GM12878 (cell line): ENCODE measurements at regions not wholly inside any gene's neighbourhood (a gene's known extent, or its start where the extent isn't known, plus 50 kb on each side); places are given as distances from the start of the nearest gene placed in this dataset.

Experiments used
- ATAC-seq: fragments of 200-7000 bp; cut with Tn5 transposase; 3 replicates; pipeline ENCODE4 v1.9.1; 2020; ENCODE audit warnings: mild to moderate bottlenecking, moderate library complexity
- BruUV-seq: library from RNA; stranded (reverse); fragments of 400-500 nt; replicated peaks from 2 replicates; lab custom pipeline; 2021; lab: Mats Ljungman, UMichigan
- CTCF ChIA-PET: fragments of 300-600 bp; sonication (Branson Sonifier 250); formaldehyde crosslinking; extraction: SDS; loops from one replicate; lab custom pipeline; 2021; ENCODE audit warnings: inconsistent platforms; lab: Yijun Ruan, JAX
- POLR2A ChIA-PET: fragments of 350-600 bp; formaldehyde crosslinking; extraction: SDS; loops from one replicate; lab custom pipeline; 2021; ENCODE audit warnings: inconsistent platforms; lab: Charles Lee
- RAD21 ChIA-PET: fragments of 300-600 bp; sonication (Branson Sonifier 250); formaldehyde crosslinking; loops from one replicate; lab custom pipeline; 2023; ENCODE audit warnings: antibody characterized with exemption; ENCODE audit not compliant: unreplicated experiment; lab: Charles Lee
- SMC1A ChIA-PET: fragments of 300-600 bp; sonication (Branson Sonifier 250); formaldehyde crosslinking; loops from one replicate; lab custom pipeline; 2023; ENCODE audit not compliant: unreplicated experiment, uncharacterized antibody; lab: Charles Lee
- DNase-seq: peaks from one replicate; pipeline ENCODE4 v3.0.0-alpha.2; 2011; ENCODE audit warnings: low read depth, low spot score
- FAIRE-seq: peaks from 3 replicates; lab custom pipeline; 2011; peaks lifted over from hg19 to GRCh38; lab: Jason Lieb, UNC
- H2AFZ ChIP-seq: 2 replicates; pipeline ENCODE4 v1.6.0; 2011; ENCODE audit warnings: low read depth, low read length, control low read depth; ENCODE audit not compliant: control insufficient read depth
- H3K27ac ChIP-seq: 2 replicates; pipeline ENCODE4 v1.5.1; 2011; ENCODE audit warnings: control low read depth; ENCODE audit not compliant: control insufficient read depth, insufficient read depth
- H3K27me3 ChIP-seq, 2 experiments: replicated peaks in 1 of 2; 2 replicates each; pipeline versions ENCODE4 v1.6.0 to v1.6.1; 2011; ENCODE audit warnings: low read length in 1 of 2; ENCODE audit not compliant: control insufficient read depth in 2 of 2, insufficient read depth in 2 of 2
- H3K36me3 ChIP-seq, 2 experiments: 2 replicates each; pipeline ENCODE4 v1.5.1; 2011; ENCODE audit warnings: low read length in 1 of 2; ENCODE audit not compliant: control insufficient read depth in 2 of 2, insufficient read depth in 2 of 2
- H3K4me1 ChIP-seq: 2 replicates; pipeline ENCODE4 v1.6.1; 2011; ENCODE audit warnings: mild to moderate bottlenecking, low read length, moderate library complexity, mixed read lengths; ENCODE audit not compliant: control insufficient read depth, insufficient read depth
- H3K4me2 ChIP-seq: 2 replicates; pipeline ENCODE4 v1.6.0; 2011; ENCODE audit warnings: control low read depth; ENCODE audit not compliant: control insufficient read depth, insufficient read depth
- H3K4me3 ChIP-seq: fragments of 200-600 bp; sonication (generic); 2 replicates; pipeline ENCODE4 v1.5.1; 2016
- H3K79me2 ChIP-seq: 2 replicates; pipeline ENCODE4 v1.6.0; 2011; ENCODE audit warnings: low read length; ENCODE audit not compliant: control insufficient read depth, insufficient read depth
- H3K9ac ChIP-seq: 2 replicates; pipeline ENCODE4 v1.8.0; 2011; ENCODE audit warnings: low read length, control low read depth, mixed read lengths; ENCODE audit not compliant: control insufficient read depth, insufficient read depth
- H3K9me3 ChIP-seq: replicated peaks from 3 replicates; pipeline ENCODE4 v1.5.1; 2011; ENCODE audit warnings: mild to moderate bottlenecking, low read length; ENCODE audit not compliant: control insufficient read depth, insufficient read depth
- H4K20me1 ChIP-seq: 2 replicates; pipeline ENCODE4 v1.6.0; 2011; ENCODE audit not compliant: control insufficient read depth, insufficient read depth
- ASH2L ChIP-seq: fragments of 300-600, 200-600 bp; sonication (generic); IDR thresholded peaks from 2 replicates; pipeline ENCODE4 v1.6.1; 2017; ENCODE audit warnings: low read depth, mild to moderate bottlenecking, borderline replicate concordance
- CREB1 ChIP-seq: IDR thresholded peaks from 2 replicates; pipeline ENCODE4 v1.6.1; 2012; ENCODE audit warnings: low read depth, mild to moderate bottlenecking, inconsistent platforms
- JUNB ChIP-seq: IDR thresholded peaks from 2 replicates; pipeline ENCODE4 v1.6.1; 2016; ENCODE audit warnings: antibody characterized with exemption, mild to moderate bottlenecking
- KAT2A ChIP-seq: conservative IDR thresholded peaks from 2 replicates; pipeline ENCODE4 v1.6.1; 2011; ENCODE audit warnings: low read depth, low read length; ENCODE audit not compliant: control insufficient read depth
- MXI1 ChIP-seq: fragments of 150-350 bp; IDR thresholded peaks from 2 replicates; pipeline ENCODE4 v1.6.1; 2011; ENCODE audit warnings: low read depth, mild to moderate bottlenecking, inconsistent platforms, low read length, improper control_type of control experiment
- MYB ChIP-seq: fragments of 150-350 bp; IDR thresholded peaks from 2 replicates; pipeline ENCODE4 v1.6.1; 2014; ENCODE audit warnings: mild to moderate bottlenecking, low read depth, low read length, borderline replicate concordance
- RCOR1 ChIP-seq: conservative IDR thresholded peaks from 2 replicates; pipeline ENCODE4 v1.6.1; 2012; ENCODE audit warnings: low read depth, low read length, improper control_type of control experiment
- RELA ChIP-seq: fragments of 450-650 bp; IDR thresholded peaks from 2 replicates; pipeline ENCODE4 v1.8.0; 2014; ENCODE audit warnings: borderline replicate concordance; ENCODE audit not compliant: partially characterized antibody
- RUNX3 ChIP-seq: IDR thresholded peaks from 2 replicates; pipeline ENCODE4 v1.6.1; 2012; ENCODE audit warnings: low read length, inconsistent platforms
- SIN3A ChIP-seq: IDR thresholded peaks from 2 replicates; pipeline ENCODE4 v1.6.1; 2012; ENCODE audit warnings: low read depth, low read length, improper control_type of control experiment
- SP1 ChIP-seq: IDR thresholded peaks from one replicate; pipeline ENCODE4 v1.6.1; 2011; ENCODE audit warnings: low read depth, low read length
- WGBS: methylation state at CpG from one replicate; pipeline ENCODE4 v1.1.6; 2016; ENCODE audit warnings: low lambda C conversion rate; ENCODE audit not compliant: insufficient replicate concordance, insufficient coverage; ENCODE audit errors: missing lambda C conversion rate; 5-methylcytosine and 5-hydroxymethylcytosine counted together
- in situ Hi-C: fragments of 300-500 bp; cut with MboI; formaldehyde crosslinking; loops from 9 replicates; pipeline ENCODE4 v1.14.3; 2018; ENCODE audit warnings: mixed read lengths
- intact Hi-C: fragments of 100-400 bp; cut with micrococcal nuclease; formaldehyde crosslinking; loops from one replicate; pipeline ENCODE4 v1.14.2; 2022; ENCODE audit not compliant: unreplicated experiment
- TF ChIP-seq, protein P1 (sequence below): fragments of 450-650 bp; IDR thresholded peaks from 2 replicates; pipeline ENCODE4 v1.6.1; 2017; ENCODE audit warnings: borderline replicate concordance
- TF ChIP-seq, protein P2 (sequence below): IDR thresholded peaks from 2 replicates; pipeline ENCODE4 v1.6.1; 2012; ENCODE audit warnings: mild to moderate bottlenecking, low read depth, low read length
- TF ChIP-seq, protein P3 (sequence below): fragments of 450-650 bp; IDR thresholded peaks from 2 replicates; pipeline ENCODE4 v1.6.1; 2018; ENCODE audit warnings: mild to moderate bottlenecking, low read depth, moderate library complexity; ENCODE audit not compliant: partially characterized antibody

DNA sequence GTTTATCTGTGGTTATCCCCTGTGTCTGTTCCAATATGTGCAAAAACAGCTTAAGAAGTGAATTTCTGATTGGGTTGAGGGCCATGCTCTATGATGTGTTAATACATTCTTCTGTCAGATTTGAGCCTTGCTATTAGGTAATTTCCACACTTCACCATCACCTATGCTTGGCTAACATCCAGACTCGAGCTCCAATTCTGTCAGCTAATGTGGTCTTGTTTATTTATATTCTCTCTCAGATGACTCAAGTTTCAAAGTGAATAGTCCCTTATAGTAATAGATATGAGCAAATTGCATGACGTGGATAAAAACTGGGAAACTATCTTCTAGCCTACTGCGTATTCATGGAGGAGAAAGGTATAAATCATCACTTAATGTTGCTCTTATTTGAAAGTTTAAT is 451.3 kb downstream of the SNAPC1 start:
- ATAC-seq (no peak), FAIRE-seq (peak; percentile 18), DNase-seq (no peak)
- in situ Hi-C loops: no loop called here
- Histone ChIP-seq H3K9ac (no peak overlapping the region), H3K79me2 (no peaks in the 10 kb centered on the region), H3K36me3 (no peaks in the 10 kb centered on the region), H3K27me3 (no peaks in the 10 kb centered on the region), H4K20me1 (no peaks in the 10 kb centered on the region), H3K9me3 (no peaks in the 10 kb centered on the region), H3K4me3 (no peak overlapping the region), H3K4me2 (no peak overlapping the region), H3K27ac (no peak overlapping the region), H2AFZ (no peak overlapping the region), H3K4me1 (no peaks in the 10 kb centered on the region)
- POLR2A ChIA-PET: no interaction called here
- intact Hi-C loops: no loop called here
- CTCF ChIA-PET: no interaction called here
- BruUV-seq: no TSS peak
- SMC1A ChIA-PET: no interaction called here
- 3% methylated on average over 3 of the region's 3 CpGs for WGBS
- TF ChIP-seq MXI1 (no peak), RCOR1 (no peak), KAT2A (no peak), CREB1 (0 out of 2 replicates have a peak, but pooled peaks have one; percentile 30), SP1 (no peak), ASH2L (no peak), RUNX3 (peak; percentile 19; the same call in 1 of the 2 replicates), RELA (no peak), JUNB (peak; percentile 63), SIN3A (no peak), MYB (no peak)
- TF ChIP-seq, protein P1, sequence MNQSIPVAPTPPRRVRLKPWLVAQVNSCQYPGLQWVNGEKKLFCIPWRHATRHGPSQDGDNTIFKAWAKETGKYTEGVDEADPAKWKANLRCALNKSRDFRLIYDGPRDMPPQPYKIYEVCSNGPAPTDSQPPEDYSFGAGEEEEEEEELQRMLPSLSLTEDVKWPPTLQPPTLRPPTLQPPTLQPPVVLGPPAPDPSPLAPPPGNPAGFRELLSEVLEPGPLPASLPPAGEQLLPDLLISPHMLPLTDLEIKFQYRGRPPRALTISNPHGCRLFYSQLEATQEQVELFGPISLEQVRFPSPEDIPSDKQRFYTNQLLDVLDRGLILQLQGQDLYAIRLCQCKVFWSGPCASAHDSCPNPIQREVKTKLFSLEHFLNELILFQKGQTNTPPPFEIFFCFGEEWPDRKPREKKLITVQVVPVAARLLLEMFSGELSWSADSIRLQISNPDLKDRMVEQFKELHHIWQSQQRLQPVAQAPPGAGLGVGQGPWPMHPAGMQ: no peak
- TF ChIP-seq, protein P2, sequence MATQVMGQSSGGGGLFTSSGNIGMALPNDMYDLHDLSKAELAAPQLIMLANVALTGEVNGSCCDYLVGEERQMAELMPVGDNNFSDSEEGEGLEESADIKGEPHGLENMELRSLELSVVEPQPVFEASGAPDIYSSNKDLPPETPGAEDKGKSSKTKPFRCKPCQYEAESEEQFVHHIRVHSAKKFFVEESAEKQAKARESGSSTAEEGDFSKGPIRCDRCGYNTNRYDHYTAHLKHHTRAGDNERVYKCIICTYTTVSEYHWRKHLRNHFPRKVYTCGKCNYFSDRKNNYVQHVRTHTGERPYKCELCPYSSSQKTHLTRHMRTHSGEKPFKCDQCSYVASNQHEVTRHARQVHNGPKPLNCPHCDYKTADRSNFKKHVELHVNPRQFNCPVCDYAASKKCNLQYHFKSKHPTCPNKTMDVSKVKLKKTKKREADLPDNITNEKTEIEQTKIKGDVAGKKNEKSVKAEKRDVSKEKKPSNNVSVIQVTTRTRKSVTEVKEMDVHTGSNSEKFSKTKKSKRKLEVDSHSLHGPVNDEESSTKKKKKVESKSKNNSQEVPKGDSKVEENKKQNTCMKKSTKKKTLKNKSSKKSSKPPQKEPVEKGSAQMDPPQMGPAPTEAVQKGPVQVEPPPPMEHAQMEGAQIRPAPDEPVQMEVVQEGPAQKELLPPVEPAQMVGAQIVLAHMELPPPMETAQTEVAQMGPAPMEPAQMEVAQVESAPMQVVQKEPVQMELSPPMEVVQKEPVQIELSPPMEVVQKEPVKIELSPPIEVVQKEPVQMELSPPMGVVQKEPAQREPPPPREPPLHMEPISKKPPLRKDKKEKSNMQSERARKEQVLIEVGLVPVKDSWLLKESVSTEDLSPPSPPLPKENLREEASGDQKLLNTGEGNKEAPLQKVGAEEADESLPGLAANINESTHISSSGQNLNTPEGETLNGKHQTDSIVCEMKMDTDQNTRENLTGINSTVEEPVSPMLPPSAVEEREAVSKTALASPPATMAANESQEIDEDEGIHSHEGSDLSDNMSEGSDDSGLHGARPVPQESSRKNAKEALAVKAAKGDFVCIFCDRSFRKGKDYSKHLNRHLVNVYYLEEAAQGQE: no peak
- TF ChIP-seq, protein P3, sequence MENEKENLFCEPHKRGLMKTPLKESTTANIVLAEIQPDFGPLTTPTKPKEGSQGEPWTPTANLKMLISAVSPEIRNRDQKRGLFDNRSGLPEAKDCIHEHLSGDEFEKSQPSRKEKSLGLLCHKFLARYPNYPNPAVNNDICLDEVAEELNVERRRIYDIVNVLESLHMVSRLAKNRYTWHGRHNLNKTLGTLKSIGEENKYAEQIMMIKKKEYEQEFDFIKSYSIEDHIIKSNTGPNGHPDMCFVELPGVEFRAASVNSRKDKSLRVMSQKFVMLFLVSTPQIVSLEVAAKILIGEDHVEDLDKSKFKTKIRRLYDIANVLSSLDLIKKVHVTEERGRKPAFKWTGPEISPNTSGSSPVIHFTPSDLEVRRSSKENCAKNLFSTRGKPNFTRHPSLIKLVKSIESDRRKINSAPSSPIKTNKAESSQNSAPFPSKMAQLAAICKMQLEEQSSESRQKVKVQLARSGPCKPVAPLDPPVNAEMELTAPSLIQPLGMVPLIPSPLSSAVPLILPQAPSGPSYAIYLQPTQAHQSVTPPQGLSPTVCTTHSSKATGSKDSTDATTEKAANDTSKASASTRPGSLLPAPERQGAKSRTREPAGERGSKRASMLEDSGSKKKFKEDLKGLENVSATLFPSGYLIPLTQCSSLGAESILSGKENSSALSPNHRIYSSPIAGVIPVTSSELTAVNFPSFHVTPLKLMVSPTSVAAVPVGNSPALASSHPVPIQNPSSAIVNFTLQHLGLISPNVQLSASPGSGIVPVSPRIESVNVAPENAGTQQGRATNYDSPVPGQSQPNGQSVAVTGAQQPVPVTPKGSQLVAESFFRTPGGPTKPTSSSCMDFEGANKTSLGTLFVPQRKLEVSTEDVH: no peak
- RAD21 ChIA-PET: no interaction called here
